Pulmonary artery endothelial cell (primary cell): ENCODE measurements at regions not wholly inside any gene's neighbourhood (a gene's known extent, or its start where the extent isn't known, plus 50 kb on each side); places are given as distances from the start of the nearest gene placed in this dataset.

ENCODE experiments used
- DNase-seq: peaks from one replicate; pipeline ENCODE4 v3.0.0-alpha.2; 2011; ENCODE audit warnings: low read depth, low spot score

DNA sequence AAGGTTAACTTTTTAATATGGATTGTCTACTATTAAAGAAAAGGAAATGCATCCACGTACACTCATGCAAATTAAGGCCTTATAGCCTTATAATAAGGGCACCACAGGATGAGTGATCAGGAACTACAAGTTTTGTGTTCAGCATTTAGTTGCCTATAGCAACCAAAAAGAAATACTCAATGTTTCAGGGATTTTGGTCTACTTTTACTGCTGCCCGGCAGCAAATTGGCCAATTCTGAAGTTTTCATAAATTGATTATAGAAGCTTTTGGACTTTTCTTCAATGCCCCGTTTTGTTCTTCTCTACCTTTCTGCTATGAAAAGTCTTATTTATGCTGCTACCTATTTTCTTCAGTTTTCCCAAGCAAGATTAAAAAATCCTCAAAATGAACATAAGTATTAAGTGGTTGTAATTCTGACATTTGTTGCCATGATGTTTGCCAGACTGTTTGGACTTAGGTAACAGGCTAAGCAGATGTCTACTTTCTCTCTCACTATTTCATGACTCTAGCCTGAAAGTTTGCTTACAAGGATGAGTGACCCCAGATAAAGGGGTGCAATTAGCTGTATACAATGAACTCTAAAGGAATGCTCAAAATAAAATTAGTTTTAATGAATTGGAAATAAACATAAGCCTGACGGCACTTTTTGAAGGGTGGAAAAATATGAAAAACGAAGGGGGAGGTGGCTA is 391.5 kb upstream of the DAB2 start:
- DNase-seq, result no peak

DNA sequence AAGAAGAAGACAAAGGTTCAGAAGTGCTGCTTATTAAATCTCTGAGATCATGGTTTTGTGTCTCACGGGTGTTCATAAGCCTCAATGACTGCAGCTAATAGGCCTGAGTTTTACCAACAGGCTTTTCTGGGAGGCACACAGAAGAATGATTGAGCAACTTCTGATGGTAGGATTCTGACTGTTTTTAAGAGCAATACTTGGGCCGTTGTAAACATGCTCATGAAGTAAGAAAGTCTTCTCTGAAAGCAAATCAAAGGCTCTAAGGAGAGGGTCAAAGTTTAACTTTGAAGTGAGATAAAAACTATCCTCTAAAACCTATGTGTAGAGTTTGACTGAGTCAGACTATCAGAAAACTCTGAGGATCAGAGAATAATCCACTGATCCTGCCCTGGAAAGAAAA is 390.9 kb upstream of the DAB2 start:
- DNase-seq, result no peak

DNA sequence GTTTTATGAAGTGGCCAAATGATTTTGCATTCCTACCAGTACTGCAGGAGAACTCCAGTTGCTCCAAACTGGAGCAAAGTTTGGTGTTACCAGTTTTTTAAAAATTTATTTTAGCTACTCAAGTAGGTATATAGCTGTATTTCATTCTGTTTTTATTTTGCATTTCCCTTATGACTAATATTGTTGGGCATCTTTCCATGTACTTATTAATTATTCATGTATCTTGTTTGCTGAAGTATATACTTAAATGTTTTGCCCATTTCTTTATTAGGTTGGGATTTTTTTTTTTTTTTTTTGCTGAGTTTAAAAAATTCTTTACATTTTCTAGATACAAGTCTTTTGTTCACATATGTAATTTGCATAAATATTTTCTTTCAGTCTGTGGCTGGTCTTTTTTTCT is 386.6 kb upstream of the DAB2 start:
- no peak for DNase-seq

- DNase-seq, result no peak
Observed at GRCh38 chr5:39808656-39809055, 383.9 kb upstream of the DAB2 start.

- DNase-seq, result no peak
Observed at GRCh38 chr5:39801306-39801705, 376.5 kb upstream of the DAB2 start.

DNA sequence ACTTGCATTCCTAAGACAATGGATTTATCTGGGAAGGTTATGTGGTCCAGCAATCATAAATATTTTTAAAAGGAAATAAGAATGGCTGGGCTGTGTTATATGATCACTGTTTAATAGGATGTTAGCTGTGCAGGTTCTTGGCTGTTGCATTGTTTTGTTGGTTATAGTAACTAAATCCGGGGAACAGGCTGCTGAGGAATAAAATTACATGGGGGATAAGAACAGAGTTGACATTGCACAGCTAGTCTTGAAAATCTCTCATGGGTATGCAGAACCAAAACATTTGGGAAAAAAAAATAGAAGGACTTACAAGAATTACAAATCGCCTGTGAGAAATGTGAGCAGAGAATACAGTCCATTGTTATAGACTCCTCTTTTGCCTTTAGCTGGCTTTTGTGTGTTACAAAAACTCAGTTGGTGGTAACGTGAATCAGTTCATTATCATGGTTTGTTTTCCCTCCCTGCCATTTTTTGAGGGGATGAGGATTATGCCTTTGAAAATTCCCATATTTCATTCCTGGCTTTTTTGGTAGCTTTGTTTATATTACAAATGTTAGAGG is 375.3 kb upstream of the DAB2 start:
- no peak for DNase-seq

DNA sequence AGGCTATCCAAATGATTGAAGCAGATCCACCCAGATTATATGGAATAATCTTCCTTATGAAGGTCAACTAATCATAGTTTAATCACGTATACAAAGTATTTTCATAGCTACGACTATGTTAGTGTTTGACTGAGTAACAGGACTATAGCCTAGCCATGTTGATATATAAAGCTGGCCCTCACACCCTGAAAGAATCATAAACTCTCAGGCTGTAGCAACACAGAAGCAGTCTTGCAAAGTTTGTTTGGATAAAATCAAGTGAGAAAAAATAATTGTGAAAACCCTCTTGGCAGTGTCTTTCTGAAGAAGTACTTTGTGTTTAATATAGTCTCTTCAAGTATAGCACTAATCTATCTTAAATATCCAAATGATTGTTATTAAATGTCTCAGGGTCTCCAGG is 374.5 kb upstream of the DAB2 start:
- DNase-seq, result no peak

DNA sequence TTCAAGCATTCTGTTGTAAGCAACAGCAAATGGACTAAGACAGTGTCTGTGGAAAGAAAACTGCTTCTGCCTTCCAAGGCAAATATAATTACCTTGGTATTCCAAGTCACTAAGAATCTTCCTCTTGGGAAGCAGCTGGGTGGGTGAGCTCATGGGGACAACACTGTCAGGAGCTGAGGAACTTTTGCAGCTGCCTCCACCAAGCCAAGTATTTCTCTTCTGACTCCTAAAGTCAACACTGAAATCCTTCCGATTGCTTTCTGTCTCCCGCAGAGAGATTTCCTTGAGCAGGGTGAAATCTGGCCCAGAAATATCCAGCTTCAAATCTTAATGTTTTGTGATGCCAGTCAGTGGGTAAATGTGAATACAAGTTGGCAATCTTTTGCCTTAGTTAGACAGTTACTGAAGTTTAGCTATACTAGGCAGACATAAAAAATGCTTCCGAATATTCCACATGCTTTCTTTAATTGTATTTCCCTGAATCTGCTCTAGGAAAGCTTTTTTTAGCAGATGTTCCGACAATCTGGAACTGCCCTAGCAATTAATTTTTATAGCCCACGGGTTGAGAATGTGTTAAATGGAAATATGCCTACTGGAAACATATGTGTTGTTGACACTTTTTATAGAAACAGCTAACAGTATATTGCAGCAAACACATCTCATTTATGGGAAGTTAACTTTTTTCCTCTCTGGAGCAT is 369.9 kb upstream of the DAB2 start:
- no peak for DNase-seq

DNA sequence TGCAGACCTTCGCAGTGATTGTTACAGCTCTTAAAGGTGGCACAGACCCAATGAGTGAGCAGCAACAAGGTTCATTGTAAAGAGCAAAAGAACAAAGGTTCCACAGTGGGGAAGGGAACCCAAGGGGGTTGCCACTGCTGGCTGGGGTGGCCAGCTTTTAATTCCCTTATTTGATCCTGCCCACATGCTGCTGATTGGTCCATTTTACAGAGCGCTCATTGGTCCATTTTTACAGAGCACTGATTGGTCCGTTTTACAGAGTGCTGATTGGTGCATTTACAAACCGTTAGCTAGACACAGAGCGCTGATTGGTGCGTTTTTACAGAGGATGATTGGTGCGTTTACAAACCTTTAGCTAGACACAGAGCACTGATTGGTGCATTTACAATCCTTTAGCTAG is 360.6 kb upstream of the DAB2 start:
- no peak for DNase-seq

- DNase-seq, result no peak
Observed at GRCh38 chr5:39783756-39784421, 359.1 kb upstream of the DAB2 start.

DNA sequence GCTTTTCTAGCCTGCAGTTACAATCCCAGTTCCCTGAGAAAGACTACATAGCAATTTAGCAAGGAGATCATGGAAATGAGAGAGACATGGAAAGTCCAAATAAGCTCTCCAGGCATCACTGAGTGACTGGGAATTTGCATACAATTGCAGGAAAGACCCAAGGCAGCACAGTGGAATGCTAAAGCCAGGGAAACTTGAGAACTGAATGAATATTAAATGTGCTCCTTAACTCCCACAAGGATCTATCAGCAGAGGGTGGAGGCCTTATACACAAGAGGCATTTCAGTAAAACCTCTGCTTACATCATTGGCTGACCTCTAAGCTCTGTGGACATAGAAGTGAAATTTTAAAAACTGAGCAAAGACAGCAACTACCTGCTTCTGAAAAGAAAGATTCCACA is 355.6 kb upstream of the DAB2 start:
- peak; percentile 33 for DNase-seq

- no peak for DNase-seq
Observed at GRCh38 chr5:39779831-39780230, 355.1 kb upstream of the DAB2 start.

DNA sequence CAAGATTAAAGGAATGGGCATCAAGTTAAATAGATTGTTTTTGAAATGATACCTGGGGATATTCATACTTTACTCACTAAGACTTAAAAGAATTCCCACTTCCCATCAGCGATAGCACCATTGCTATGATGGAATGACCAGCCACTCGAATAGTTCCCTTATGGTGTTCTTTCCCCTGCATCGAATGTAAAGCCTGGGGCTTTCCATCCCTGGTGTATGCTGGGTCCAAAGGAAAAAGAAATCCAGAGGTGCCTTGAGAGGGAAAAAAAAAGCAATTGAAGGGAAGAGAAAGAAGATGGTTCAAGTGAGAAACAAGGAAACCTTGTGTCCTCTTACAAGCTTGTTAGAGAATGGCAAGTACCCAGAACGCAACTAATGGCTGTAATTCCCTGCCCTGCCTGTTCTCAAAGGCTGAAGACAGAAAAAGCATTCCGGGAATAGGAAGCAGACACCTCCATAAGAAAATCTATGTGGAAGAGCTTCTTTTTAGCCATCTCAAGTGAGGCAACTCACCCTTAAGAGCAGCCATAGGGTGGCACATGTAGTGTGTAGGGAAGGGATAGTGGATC is 351.1 kb upstream of the DAB2 start:
- DNase-seq, result no peak

GRCh38 chr5:39775086-39775796 is 350.5 kb upstream of the DAB2 start:
- DNase-seq, result no peak

GRCh38 chr5:39774605-39775004 is 349.8 kb upstream of the DAB2 start:
- no peak for DNase-seq

GRCh38 chr5:39772307-39772706 is 347.5 kb upstream of the DAB2 start:
- no peak for DNase-seq

DNA sequence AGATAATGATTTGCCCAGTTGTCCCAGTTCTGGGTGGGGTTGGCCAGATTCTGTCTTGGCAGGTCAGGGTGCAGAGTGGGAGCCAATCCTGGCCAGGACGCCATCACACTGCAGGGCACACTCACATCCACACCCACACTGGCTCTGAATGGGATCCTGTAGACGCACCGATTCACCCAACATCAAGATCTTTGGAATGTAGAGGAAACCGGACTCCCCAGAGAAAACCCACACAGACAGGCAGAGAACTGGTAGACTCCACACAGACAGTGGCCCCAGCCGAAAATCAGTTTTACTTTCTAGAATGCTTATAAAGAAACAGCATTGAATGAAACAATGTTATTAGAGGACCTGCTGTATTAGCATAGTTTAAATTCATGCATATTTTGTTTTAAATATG is 343.1 kb upstream of the DAB2 start:
- DNase-seq, result no peak

DNA sequence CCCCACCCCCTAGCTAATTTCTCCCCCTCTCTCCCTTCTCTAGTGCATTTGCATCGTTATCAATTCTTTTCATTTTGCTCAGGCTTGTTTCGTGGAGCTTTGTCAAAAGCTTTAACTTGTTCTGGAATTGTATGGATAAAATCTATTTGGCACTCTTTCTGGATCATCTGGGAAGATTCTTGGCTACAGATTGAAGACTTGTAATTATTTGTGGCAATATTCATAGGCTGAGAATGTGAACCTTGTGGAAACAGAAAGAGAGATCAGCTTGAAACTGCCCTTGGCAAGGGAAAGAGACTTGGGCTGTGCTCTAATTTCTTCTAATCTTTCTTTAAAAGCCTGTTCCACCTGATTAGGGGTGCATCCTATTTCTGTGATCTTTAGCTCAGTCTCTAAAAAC is 340.6 kb upstream of the DAB2 start:
- no peak for DNase-seq

DNA sequence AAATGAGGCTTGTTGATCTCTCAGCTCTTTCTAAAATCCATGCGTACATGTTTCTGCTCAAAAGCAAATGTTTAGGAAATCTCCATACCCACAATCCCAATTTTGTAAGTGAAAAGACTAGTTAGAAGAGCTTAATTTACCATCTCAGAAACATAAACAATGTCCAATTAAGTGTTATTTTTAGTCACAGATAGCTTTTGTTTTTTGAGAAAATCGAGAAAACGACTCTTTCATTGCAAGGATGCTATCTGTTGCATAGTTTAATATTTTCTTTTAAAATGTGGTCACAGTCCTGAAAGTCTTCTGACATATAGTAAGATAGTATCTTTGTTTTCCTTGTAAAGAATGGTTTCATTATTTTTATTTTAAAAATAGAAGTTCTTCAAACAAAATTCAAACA is 338.0 kb upstream of the DAB2 start:
- no peak for DNase-seq

DNA sequence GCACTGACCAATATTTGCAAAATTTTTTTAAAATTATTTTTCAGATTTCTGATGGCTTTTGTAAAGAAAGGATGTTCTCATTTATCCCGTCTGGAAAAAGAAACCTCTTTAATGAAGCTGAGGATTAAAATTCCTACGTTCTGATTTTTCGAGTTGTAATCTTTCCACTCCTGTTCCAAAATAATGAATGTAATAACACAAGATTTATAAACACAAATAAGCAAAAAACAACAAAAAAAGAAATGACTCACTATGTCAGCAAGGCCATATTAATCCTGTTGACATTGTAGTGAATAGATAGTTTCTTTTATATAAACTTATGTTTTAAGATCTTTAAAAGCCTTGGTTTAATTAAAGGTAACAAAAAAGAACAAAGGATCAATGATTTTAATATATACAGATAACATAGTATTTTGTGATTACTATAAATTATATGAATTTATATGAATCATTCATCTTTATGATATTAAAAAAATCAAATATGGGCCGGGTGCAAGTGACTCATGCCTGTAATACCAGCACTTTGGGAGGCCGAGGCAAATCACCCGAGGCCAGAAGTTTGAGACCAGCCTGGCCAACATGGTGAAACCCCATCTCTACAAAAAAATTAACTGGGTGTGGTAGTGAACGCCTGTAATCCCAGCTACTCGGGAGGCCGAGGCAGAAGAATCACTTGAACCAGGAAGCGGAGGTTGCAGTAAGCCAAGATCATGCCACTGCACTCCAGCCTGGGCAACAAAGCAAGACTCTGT is 336.6 kb upstream of the DAB2 start:
- DNase-seq, result no peak
